NCI-H1048 (cell line): ENCODE measurements at regions not wholly inside any gene's neighbourhood (a gene's known extent, or its start where the extent isn't known, plus 50 kb on each side); places are given as distances from the start of the nearest gene placed in this dataset.
"Not testable (repeated sequence)": the region's sequence is repeated elsewhere in the genome, so short reads cannot be mapped to it uniquely, and the experiment has no call there.

ENCODE experiments used
- DNase-seq: peaks from one replicate; lab custom pipeline; 2025; lab: John Stamatoyannopoulos, UW

DNA sequence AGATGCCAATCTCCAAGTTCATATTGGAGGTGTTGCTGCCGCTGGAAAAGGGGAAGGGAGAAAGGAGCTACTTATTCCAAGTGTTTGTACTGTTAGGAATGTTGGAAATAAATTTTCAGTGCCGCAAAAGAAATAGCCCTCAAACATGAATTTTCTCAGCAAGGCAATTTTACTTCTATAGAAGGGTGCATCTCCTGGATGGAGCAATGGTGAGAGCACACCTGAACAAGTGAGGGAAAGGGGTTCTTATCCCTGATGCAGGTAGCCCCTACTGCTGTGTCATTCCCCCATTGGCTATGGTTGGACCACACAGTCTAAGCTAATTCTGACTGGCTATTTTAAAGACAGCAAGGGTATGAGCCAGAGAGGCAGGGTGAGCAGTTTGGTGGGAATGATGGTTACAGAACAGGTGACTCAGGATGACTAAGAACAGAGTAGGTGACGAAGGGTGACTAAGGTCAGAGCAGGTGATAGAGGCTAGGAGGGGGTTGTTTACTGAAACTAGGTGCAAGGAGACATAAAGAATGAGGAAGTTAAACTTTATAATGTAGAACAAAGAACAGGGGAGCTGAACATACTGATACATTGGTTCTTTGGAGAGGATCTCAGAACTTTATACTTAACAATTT is 503.5 kb downstream of the EDEM1 start:
- DNase-seq: no peak

GRCh38 chr3:5692446-5692845 is 504.9 kb downstream of the EDEM1 start:
- DNase-seq: no peak

GRCh38 chr3:5694266-5694665 is 506.8 kb downstream of the EDEM1 start:
- no peak for DNase-seq

DNA sequence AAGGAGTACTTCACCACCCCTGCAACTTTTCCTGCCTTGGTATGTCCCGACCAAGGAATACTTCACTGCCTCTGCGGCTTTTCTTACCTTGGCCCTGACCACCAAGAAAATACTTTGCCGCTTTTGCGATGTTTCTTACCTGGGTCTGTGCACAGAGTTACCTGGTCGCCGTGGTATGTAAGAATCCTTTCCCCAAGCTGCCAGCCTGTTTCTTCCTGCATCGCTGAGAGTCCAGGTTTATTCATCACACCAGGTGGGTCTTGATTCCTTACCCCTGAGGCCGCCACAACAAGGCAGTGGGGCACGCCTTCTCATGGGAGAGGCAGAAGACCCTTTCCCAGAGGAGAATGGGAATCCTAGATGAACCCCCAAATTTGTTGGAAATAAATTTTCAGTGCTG is 511.3 kb downstream of the EDEM1 start:
- DNase-seq: no peak

DNA sequence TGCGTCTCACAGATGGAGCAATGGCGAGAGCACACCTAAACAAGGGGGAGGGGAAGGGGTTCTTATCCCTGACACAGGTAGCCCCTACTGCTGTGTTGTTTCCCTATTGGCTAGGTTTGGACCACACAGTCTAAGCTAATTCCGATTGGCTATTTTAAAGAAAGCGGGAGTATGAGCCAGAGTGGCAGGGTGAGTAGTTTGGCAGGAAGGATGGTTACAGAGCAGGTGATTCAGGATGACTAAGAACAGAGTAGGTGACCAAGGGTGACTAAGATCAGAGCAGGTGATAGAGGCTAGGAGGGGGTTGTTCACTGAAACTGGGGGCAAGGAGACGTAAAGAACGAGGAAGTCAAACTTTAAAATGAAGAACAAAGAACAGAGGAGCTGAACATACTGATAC is 511.8 kb downstream of the EDEM1 start:
- no peak for DNase-seq

- no peak for DNase-seq
Measured at GRCh38 chr3:5699811-5700210, 512.3 kb downstream of the EDEM1 start.

DNA sequence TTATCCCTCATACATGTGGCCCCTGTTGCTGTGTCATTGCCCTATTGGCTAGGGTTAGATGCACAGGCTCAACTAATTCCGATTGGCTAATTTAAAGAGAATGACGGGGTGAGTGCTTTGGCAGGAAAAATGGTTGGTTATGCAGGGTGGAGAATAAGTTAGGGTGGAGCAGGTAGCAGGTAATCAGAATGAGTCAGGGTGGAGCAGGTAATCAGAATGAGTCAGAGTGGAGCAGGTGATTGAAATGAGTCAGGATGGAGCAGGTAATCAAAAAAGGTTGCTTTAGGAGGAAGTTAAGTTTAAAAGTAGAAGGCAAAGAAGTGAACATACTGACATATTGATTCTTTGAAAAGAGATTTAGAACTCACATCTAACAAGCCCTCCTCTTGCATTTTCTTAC is 513.5 kb downstream of the EDEM1 start:
- not testable (repeated sequence) for DNase-seq

DNA sequence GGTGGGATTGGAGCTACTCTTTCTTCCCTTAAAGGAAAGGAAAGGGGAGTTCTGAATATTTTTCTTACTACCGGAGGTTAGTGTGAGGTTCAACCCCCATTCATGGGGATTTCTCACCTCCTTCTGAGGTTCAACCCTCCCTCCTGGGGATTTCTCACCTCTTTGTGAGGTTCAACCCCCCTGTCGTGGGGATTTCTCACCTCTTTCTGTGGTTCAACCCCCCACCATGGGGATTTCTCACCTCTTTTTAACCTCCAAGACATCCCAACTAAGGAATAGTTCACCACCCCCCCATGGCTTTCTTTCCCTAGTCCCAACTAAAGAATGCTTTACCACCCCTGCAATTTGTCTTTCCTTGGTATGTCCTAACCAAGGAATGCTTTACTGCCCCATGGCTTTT is 520.3 kb downstream of the EDEM1 start:
- DNase-seq: no peak

DNA sequence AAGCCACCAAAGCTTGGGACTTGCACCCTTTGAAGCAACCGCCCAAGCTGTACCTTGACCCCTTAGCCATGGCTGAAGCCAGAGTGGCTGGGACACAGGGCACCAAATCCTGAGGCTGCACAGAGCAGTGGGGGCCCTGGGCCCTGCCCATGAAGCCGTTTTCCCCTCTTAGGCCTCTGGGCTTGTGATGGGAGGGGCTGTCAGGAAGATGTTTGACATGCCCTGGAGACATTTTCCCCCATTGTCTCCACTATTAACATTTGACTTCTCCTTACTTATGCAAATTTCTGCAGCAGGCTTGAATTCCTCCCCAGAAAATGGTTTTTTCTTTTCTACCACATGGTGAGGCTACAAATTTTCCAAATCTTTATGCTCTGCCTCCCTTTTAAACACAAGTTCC is 522.2 kb downstream of the EDEM1 start:
- no peak for DNase-seq

GRCh38 chr3:5710718-5711117 is 523.2 kb downstream of the EDEM1 start:
- DNase-seq: no peak

DNA sequence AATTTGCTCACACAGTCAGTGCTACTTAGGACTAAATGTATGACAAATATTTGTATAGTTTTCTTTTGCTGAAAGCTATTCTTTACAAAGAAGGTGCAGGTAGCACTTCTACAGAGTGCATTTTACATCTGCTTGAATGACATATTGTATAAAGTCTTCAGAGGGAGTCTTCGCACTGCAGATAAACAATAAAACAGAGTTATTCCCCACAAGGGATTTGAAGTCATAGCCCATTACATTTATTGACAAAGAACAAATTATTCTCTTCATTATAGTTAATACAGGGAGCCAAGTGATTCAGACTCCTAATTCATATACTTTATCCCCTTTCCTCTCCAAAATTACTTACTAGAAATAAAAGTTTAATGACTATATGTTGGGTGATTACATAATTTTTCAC is 529.7 kb downstream of the EDEM1 start:
- DNase-seq: no peak

DNA sequence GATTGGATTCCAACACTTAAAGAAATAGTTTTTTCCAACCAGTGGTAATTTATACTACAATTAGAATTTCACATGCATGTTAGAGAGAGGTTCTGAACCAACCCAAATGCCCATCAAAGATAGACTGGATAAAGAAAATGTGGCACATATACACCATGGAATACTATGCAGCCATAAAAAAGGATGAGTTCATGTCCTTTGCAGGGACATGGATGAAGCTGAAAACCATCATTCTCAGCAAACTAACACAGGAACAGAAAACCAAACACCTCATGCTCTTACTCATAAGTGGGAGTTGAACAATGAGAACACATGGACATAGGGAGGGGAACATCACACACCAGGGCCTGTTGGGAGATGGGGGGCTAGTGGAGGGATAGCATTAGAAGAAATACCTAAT is 532.2 kb downstream of the EDEM1 start:
- DNase-seq: not testable (repeated sequence)

DNA sequence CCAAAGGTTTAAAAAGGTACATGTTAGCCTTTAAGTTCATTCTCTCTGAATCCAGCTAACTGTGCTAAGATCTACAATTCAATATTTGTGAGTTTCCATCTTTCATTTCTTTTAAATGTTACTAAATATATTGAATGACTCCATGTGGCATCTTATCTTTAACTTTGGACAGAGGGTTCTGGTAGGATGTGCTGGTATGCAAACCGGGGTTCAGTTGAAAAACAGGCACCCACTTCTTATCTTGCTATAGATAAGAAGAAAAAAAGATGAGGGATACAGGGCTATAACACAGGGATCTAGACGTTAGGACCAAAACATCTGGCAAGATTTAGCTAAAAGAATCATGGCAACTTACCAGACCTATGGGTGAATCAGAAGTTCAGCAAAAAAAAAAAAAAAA is 538.3 kb downstream of the EDEM1 start:
- no peak for DNase-seq

DNA sequence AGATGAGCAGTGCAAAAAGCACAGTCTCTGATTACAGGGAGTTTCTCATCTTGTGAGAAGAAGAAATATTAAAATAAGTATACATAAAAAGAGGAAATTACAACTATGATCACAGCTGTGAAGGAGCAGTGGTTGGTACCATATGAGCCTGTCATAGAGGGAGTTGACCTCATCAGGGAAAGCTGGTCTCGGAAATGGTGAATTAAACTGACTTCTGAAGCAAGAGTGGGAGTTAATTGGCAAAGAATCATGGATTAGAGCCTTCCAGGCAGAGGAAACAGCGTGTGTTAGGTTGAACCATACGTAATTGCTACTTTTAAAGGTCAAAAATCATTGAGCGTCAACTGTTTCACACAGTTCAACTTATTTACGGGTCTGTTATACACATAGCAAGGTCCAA is 539.1 kb downstream of the EDEM1 start:
- no peak for DNase-seq

GRCh38 chr3:5727743-5728484 is 540.4 kb downstream of the EDEM1 start:
- no peak for DNase-seq

- no peak for DNase-seq
Measured at GRCh38 chr3:5729852-5730251, 542.3 kb downstream of the EDEM1 start.

GRCh38 chr3:5731100-5731499 is 543.6 kb downstream of the EDEM1 start:
- no peak for DNase-seq

- DNase-seq: no peak
Measured at GRCh38 chr3:5732081-5732480, 544.6 kb downstream of the EDEM1 start.

DNA sequence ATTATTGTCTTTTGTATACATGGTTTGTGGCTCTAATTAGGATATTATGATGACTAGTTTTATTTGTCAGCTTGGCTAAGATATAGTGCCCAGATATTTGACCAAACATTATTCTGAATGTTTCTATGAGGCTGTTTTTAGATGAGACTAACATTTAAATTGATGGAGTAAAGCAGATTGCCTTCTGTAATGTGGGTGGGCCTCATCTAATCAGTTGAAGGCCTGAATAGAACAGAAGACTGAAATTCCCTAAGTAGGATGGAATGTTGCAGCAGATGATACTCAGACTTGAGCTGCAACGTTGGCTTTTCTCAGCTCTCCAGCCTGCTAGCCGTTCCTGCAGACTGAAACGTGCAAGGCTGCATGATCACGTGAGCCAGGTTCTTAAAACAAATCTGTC is 546.5 kb downstream of the EDEM1 start:
- DNase-seq: no peak

DNA sequence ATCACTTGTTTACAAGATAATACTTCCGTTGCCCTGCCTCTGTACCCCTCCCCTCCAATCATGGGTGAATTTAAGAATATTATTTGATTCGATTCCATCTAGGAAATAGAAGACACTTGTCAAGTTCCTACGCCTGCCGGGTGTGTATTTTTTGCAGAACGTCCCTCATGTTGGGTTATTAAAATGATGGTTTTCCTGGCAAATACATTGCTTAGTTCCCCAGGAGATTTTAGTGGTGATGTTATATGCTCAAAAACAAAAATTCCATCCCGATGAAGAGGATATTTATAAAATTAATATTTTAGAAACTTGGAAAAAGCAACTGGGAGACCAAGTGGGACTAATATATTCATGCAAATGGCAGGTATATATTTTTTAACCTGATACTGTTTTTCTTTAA is 548.4 kb downstream of the EDEM1 start:
- no peak for DNase-seq

GRCh38 chr3:5739299-5739935 is 551.9 kb downstream of the EDEM1 start:
- DNase-seq: no peak

GRCh38 chr3:5739949-5740348 is 552.4 kb downstream of the EDEM1 start:
- DNase-seq: no peak

DNA sequence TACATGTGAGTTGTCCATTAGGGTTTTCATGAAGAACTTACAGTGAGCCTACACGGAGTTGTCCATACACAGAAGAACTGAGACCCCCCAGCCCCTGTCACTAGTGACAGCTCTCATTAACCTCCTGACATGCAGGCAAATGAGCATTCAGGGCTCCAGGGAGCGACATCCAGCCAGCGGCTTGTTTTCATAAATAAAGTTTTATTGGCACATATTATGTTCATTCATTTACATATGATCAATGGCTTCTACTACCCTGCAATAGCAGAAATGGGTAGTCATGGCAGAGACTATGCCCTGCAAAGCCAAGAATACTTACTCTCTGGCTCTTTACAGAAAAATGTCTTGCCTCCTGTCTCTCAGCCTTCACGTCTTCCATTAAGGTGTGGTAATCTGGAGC is 553.5 kb downstream of the EDEM1 start:
- DNase-seq: no peak

DNA sequence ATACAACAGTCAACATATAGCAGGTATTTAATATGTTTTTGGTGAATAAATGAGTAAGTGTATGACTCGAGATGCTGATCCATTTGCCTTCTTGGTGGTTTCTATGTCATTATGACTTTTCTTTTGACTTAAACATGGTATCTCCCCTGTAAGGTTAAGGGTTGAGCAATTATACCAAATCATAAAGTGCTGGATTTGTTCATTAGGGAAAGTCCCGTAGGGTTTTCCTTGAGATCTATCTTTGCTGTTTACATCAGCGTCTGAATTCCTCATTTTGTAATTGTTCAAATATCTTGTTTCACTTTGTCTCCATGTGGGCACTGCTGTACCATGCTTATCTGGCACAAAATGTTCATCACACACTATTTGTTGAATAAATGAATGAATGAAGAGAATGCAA is 562.6 kb downstream of the EDEM1 start:
- DNase-seq: no peak
